Cardiac muscle cell (in vitro differentiated cells and primary cell): ENCODE measurements at regions not wholly inside any gene's neighbourhood (a gene's known extent, or its start where the extent isn't known, plus 50 kb on each side); places are given as distances from the start of the nearest gene placed in this dataset.

Experiments used
- DNase-seq, 2 donors: peaks; one replicate each; pipeline versions ENCODE4 v3.0.0 to v3.0.0-alpha.2; 2010 to 2017; ENCODE audit warnings: low read depth in 1 of 2, low spot score in 1 of 2
- H3K27ac ChIP-seq: fragments of 200-600 bp; sonication (generic); 2 replicates; pipeline ENCODE4 v1.5.1; 2016
- H3K27me3 ChIP-seq: fragments of 200-600 bp; sonication (generic); 2 replicates; pipeline ENCODE4 v1.6.0; 2016; ENCODE audit warnings: control low read depth
- H3K36me3 ChIP-seq: fragments of 200-600 bp; sonication (generic); 2 replicates; pipeline ENCODE4 v1.5.1; 2016; ENCODE audit warnings: control low read depth
- H3K4me1 ChIP-seq: fragments of 200-600 bp; sonication (generic); 2 replicates; pipeline ENCODE4 v1.8.1; 2017; ENCODE audit warnings: low read depth, mild to moderate bottlenecking, mixed run types
- H3K4me3 ChIP-seq: fragments of 200-600 bp; sonication (generic); 2 replicates; pipeline ENCODE4 v1.5.1; 2016; ENCODE audit warnings: mild to moderate bottlenecking
- H3K9me3 ChIP-seq: fragments of 200-600 bp; sonication (generic); 2 replicates; pipeline ENCODE4 v1.5.1; 2017; ENCODE audit warnings: low read depth, mild to moderate bottlenecking, control low read depth
- CTCF ChIP-seq: IDR thresholded peaks from 2 replicates; pipeline ENCODE4 v1.5.1; 2012; ENCODE audit warnings: low read depth, mild to moderate bottlenecking, low read length

GRCh38 chr9:129385211-129385934, 207.3 kb upstream of the IER5L start:
- Histone ChIP-seq H3K4me1 (peaks cover 20% of the 10 kb centered on the region), H3K9me3 (no peaks in the 10 kb centered on the region), H3K4me3 (no peak overlapping the region), H3K36me3 (no peaks in the 10 kb centered on the region), H3K27ac (no peak overlapping the region), H3K27me3 (no peaks in the 10 kb centered on the region)
- no peak for TF ChIP-seq CTCF
- DNase-seq: no peak

- no peak overlapping the region for H3K4me3 ChIP-seq
- no peak for DNase-seq
- no peaks in the 10 kb centered on the region for H3K36me3 ChIP-seq
- peaks cover 20% of the 10 kb centered on the region for H3K4me1 ChIP-seq
- H3K9me3 ChIP-seq: no peaks in the 10 kb centered on the region
- H3K27me3 ChIP-seq: no peaks in the 10 kb centered on the region
- H3K27ac ChIP-seq: no peak overlapping the region
- TF ChIP-seq CTCF: no peak
These were observed 206.6 kb upstream of the IER5L start for GRCh38 chr9:129384491-129385210.

GRCh38 chr9:129383561-129384490, 205.8 kb upstream of the IER5L start:
- H3K27me3 ChIP-seq: no peaks in the 10 kb centered on the region
- H3K4me1 ChIP-seq: peaks cover 20% of the 10 kb centered on the region
- no peaks in the 10 kb centered on the region for H3K36me3 ChIP-seq
- peak overlapping the region; percentile 3 for H3K4me3 ChIP-seq
- TF ChIP-seq CTCF: no peak
- H3K9me3 ChIP-seq: no peaks in the 10 kb centered on the region
- DNase-seq: peak; percentile 53 to 82
- peak overlapping the region; percentile 82 for H3K27ac ChIP-seq

- Histone ChIP-seq H3K27ac (peak overlapping the region; percentile 82), H3K9me3 (no peaks in the 10 kb centered on the region), H3K36me3 (no peaks in the 10 kb centered on the region), H3K27me3 (no peaks in the 10 kb centered on the region), H3K4me1 (peaks cover 20% of the 10 kb centered on the region), H3K4me3 (peak overlapping the region; percentile 3)
- no peak for TF ChIP-seq CTCF
- DNase-seq: peak; percentile 7 to 72
These were observed 205.0 kb upstream of the IER5L start for GRCh38 chr9:129383019-129383560.
